ENCODE measurements at regions not wholly inside any gene's neighbourhood (a gene's known extent, or its start where the extent isn't known, plus 50 kb on each side); places are given as distances from the start of the nearest gene placed in this dataset.

GRCh38 chr1:14413819-14414490, 184.5 kb upstream of the KAZN start:
- peaks cover 6% of the 10 kb centered on the region for H3K9me3 ChIP-seq (replicated peaks; ENCODE audit: control insufficient read depth, insufficient read depth, low read length)
- ChIA-PET CTCF (no interaction called here), POLR2A (no interaction called here)
- no peak overlapping the region for H3K9ac ChIP-seq (replicated peaks; ENCODE audit: extremely low read depth, insufficient read depth, low read length)
- intact Hi-C loops (cut with micrococcal nuclease) (no loop called here), dilution Hi-C loops (cut with MboI; ENCODE audit: extremely low pct_ligation_motif_present, low sequenced_read_pairs) (no loop called here)
- no peaks in the 10 kb centered on the region for H3K4me1 ChIP-seq (ENCODE audit: control insufficient read depth, extremely low read depth, insufficient read depth, low read length)
- no peaks in the 10 kb centered on the region for H3K9me1 ChIP-seq (replicated peaks; ENCODE audit: control insufficient read depth, extremely low read depth, insufficient read depth, low read length)
- H3K27ac ChIP-seq (ENCODE audit: insufficient read depth, low read depth, low read length): no peak overlapping the region
- no peaks in the 10 kb centered on the region for H3K36me3 ChIP-seq (ENCODE audit: control insufficient read depth in 2 of 2, extremely low read depth in 1 of 2, insufficient read depth in 2 of 2, low read length in 2 of 2)
- FAIRE-seq (no peak), DNase-seq (ENCODE audit: low read depth, low spot score) (no peak)
- H4K20me1 ChIP-seq (replicated peaks; ENCODE audit: control insufficient read depth, extremely low read depth, insufficient read depth, low read length): no peaks in the 10 kb centered on the region
- BruUV-seq (replicated peaks): no TSS peak
- H2AFZ ChIP-seq (ENCODE audit: low read depth, low read length): no peak overlapping the region
- no peak overlapping the region for H3K4me2 ChIP-seq (ENCODE audit: insufficient read depth, low read length)
- TF ChIP-seq GATA2 (IDR thresholded peaks at IDR 0.05; ENCODE audit: insufficient read depth, insufficient read length, low read depth, low read length) (no peak), POLR2AphosphoS5 (IDR thresholded peaks at IDR 0.05; ENCODE audit: insufficient read depth, low read depth, low read length) (no peak), POLR2A (IDR thresholded peaks at IDR 0.05; ENCODE audit: low read depth, low read length) (no peak), MYC (IDR thresholded peaks at IDR 0.05; ENCODE audit: low read depth, low read length) (no peak), EZH2 (IDR thresholded peaks at IDR 0.05; ENCODE audit: borderline replicate concordance, low read depth, low read length, severe bottlenecking) (no peak), JUN (IDR thresholded peaks at IDR 0.05; ENCODE audit: borderline replicate concordance, insufficient read depth, insufficient read length, low read depth) (no peak), FOS (IDR thresholded peaks at IDR 0.05; ENCODE audit: borderline replicate concordance, insufficient read depth, low read length) (no peak)
- TF ChIP-seq, protein P1, sequence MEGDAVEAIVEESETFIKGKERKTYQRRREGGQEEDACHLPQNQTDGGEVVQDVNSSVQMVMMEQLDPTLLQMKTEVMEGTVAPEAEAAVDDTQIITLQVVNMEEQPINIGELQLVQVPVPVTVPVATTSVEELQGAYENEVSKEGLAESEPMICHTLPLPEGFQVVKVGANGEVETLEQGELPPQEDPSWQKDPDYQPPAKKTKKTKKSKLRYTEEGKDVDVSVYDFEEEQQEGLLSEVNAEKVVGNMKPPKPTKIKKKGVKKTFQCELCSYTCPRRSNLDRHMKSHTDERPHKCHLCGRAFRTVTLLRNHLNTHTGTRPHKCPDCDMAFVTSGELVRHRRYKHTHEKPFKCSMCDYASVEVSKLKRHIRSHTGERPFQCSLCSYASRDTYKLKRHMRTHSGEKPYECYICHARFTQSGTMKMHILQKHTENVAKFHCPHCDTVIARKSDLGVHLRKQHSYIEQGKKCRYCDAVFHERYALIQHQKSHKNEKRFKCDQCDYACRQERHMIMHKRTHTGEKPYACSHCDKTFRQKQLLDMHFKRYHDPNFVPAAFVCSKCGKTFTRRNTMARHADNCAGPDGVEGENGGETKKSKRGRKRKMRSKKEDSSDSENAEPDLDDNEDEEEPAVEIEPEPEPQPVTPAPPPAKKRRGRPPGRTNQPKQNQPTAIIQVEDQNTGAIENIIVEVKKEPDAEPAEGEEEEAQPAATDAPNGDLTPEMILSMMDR (IDR thresholded peaks at IDR 0.05; ENCODE audit: extremely low read depth in 1 of 2, insufficient read depth in 1 of 2, low read depth in 1 of 2, low read length in 2 of 2): no peak
- TF ChIP-seq, protein P2, sequence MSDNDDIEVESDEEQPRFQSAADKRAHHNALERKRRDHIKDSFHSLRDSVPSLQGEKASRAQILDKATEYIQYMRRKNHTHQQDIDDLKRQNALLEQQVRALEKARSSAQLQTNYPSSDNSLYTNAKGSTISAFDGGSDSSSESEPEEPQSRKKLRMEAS (IDR thresholded peaks at IDR 0.05; ENCODE audit: insufficient read depth, insufficient read length): no peak
- H3K79me2 ChIP-seq (ENCODE audit: control insufficient read depth, insufficient read depth, low read length): no peaks in the 10 kb centered on the region
- H3K27me3 ChIP-seq (ENCODE audit: control insufficient read depth in 2 of 2, insufficient read depth in 2 of 2, low read length in 2 of 2): no peaks in the 10 kb centered on the region
- H3K4me3 ChIP-seq (replicated peaks in 1 of 3; ENCODE audit: insufficient read depth in 1 of 3, low read depth in 1 of 3, low read length in 3 of 3): no peak overlapping the region
